H1 (cell line): ENCODE measurements at regions not wholly inside any gene's neighbourhood (a gene's known extent, or its start where the extent isn't known, plus 50 kb on each side); places are given as distances from the start of the nearest gene placed in this dataset.

Source experiments
- JUN ChIP-seq: IDR thresholded peaks from 2 replicates; pipeline ENCODE4 v1.6.1; 2011; ENCODE audit warnings: low read depth, mild to moderate bottlenecking, improper control_type of control experiment, low read length
- TEAD4 ChIP-seq: IDR thresholded peaks from 2 replicates; pipeline ENCODE4 v1.6.1; 2012; ENCODE audit warnings: low read depth, low read length, inconsistent platforms, mixed read lengths

DNA sequence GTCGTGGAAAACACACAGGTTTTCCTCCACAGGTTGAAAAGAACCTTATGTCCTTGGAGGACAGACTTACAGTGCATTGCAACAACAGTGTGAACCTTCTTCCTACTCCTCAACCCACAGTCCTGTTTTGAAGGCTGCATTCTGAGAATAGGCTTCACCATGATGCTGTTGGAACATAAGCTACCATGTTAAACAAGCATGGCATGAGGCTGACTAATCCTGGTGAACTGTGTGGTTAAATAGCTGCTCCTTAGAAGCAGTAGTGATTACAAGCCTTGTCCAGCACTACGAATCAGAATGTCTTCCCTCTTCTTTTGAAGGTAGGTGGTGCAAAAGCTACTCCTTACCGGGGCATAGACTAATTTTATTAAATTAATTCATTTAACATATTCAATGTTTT is 368.5 kb upstream of the EPHA7 start:
- TF ChIP-seq TEAD4: no peak
- TF ChIP-seq JUN: no peak
